ENCODE measurements at regions not wholly inside any gene's neighbourhood (a gene's known extent, or its start where the extent isn't known, plus 50 kb on each side); places are given as distances from the start of the nearest gene placed in this dataset.

DNA sequence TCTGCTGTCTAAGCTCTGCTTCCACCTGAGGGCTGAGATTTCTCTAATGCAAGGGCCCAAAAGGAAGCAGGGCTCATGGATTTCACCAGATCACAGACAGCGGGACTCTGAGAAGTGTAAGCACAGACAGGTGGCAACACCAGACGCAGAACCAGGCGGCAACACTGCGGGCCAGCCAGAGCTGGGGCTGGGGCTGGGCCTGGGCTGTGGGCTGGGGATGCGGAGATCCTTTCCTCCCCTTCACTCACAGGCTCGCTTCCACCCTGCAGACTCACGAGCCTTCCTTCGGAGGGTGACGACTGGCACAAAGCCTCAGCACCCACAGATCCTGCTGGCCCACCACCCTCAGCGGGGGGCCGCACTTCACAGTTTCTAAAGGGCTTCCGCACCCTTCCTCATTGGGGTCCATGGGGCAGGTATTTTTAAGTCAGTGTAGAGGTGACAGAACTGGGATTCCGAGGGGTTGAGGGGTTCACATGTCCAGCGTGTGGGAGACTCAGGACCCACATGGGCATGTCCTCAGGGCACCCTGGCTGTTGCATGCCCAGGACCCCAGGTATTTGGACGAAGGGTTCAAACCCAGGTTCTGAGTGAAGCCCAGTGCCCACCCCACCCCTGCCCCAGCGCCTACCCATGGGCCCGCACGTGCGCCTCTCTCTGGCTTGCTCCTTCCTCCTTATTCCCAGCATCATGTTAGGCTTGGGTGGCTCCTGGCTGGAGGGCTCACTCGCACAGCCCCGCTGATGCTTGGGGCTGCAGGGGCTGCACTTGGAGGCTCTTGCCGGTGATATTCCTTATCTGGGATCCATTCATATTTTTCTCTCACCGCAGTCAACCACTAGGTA, 137.3 kb upstream of the GPR12 start:
- no peaks in the 10 kb centered on the region for H3K4me1 Mint-ChIP-seq (ENCODE audit: low read depth, unreplicated experiment)
- H3K27me3 Mint-ChIP-seq (ENCODE audit: unreplicated experiment) = no peaks in the 10 kb centered on the region
- no peaks in the 10 kb centered on the region for H3K9me3 Mint-ChIP-seq (ENCODE audit: unreplicated experiment)
- TF ChIP-seq, protein P1, sequence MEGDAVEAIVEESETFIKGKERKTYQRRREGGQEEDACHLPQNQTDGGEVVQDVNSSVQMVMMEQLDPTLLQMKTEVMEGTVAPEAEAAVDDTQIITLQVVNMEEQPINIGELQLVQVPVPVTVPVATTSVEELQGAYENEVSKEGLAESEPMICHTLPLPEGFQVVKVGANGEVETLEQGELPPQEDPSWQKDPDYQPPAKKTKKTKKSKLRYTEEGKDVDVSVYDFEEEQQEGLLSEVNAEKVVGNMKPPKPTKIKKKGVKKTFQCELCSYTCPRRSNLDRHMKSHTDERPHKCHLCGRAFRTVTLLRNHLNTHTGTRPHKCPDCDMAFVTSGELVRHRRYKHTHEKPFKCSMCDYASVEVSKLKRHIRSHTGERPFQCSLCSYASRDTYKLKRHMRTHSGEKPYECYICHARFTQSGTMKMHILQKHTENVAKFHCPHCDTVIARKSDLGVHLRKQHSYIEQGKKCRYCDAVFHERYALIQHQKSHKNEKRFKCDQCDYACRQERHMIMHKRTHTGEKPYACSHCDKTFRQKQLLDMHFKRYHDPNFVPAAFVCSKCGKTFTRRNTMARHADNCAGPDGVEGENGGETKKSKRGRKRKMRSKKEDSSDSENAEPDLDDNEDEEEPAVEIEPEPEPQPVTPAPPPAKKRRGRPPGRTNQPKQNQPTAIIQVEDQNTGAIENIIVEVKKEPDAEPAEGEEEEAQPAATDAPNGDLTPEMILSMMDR (IDR thresholded peaks at IDR 0.05; ENCODE audit: partially characterized antibody, unreplicated experiment) = no peak
- DNase-seq = no peak
- no peak overlapping the region for H3K4me3 Mint-ChIP-seq (ENCODE audit: unreplicated experiment)
- peaks cover 5% of the 10 kb centered on the region for H3K36me3 Mint-ChIP-seq (ENCODE audit: unreplicated experiment)
- no peak overlapping the region for H3K27ac Mint-ChIP-seq (ENCODE audit: unreplicated experiment)

DNA sequence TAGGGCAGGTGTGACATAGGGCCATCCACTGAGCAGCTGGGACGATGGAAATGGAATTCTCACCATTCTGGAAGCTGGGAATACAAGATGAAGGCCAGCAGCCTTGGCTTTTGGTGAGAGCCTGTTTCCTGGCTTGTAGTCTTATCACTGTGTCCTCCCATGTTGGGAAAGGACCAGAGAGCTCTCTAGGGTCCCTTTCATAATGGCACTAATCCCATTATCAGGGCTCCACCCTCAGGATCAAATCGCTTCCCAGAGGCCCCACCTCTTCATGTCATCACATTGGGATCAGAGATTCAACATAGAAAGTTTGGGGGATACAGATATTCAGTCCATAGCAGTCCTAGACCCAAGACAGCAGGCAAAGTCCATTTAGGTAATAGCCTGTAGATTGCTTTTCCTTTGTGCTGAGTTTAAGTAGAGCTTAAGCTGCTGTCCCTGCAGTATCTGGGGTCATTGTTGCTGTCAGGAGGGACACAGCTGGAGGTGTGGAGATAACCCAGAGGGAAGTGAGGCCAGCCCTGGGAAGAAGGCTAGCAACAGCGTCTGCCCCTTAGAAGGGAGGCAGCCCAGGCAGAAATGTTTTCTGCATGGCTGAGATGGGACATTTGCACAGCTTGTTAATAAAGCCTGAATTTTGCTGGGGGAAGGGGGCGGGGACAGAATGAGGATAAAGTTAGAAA, 136.5 kb upstream of the GPR12 start:
- no peak overlapping the region for H3K4me3 Mint-ChIP-seq (ENCODE audit: unreplicated experiment)
- no peaks in the 10 kb centered on the region for H3K27me3 Mint-ChIP-seq (ENCODE audit: unreplicated experiment)
- H3K27ac Mint-ChIP-seq (ENCODE audit: unreplicated experiment) = no peak overlapping the region
- no peaks in the 10 kb centered on the region for H3K9me3 Mint-ChIP-seq (ENCODE audit: unreplicated experiment)
- no peak for DNase-seq
- TF ChIP-seq, protein P1 (IDR thresholded peaks at IDR 0.05; ENCODE audit: partially characterized antibody, unreplicated experiment) = no peak
- H3K36me3 Mint-ChIP-seq (ENCODE audit: unreplicated experiment) = peaks cover 5% of the 10 kb centered on the region
- H3K4me1 Mint-ChIP-seq (ENCODE audit: low read depth, unreplicated experiment) = no peaks in the 10 kb centered on the region

DNA sequence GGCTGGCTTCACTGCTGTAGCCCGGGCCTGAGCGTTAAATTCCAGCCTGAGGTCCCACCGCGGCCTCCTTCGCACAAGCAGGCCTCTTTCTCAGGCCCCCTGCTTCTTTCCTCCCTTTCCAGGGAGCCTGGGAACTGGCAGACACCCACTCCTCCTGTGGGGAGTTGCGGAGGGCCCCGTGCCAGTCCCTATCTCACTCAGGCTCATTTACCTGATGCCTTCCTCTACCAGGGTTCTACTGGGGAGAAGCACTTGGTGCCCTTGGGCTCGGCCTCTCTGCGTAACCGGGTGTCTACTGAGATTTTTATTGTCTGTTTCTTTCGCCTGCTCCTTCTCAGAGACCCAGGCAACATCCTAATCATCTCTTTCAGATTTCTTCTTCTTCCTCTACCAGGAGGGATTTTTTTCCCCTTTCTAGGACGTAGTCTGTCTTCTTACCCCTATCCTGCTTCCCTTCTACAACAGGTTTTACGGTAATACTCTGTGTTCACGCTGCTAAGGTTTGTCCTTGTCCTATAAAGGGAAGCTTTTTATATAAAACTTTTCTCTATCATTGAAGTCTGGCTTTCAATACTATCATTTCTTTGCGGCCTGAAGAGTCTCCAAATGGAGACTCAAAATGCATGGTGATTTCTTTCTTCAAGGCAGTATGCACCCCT, 135.4 kb upstream of the GPR12 start:
- TF ChIP-seq, protein P1 (IDR thresholded peaks at IDR 0.05; ENCODE audit: partially characterized antibody, unreplicated experiment) = no peak
- no peaks in the 10 kb centered on the region for H3K27me3 Mint-ChIP-seq (ENCODE audit: unreplicated experiment)
- H3K36me3 Mint-ChIP-seq (ENCODE audit: unreplicated experiment) = peaks cover 6% of the 10 kb centered on the region
- H3K27ac Mint-ChIP-seq (ENCODE audit: unreplicated experiment) = no peak overlapping the region
- H3K4me3 Mint-ChIP-seq (ENCODE audit: unreplicated experiment) = no peak overlapping the region
- H3K4me1 Mint-ChIP-seq (ENCODE audit: low read depth, unreplicated experiment) = no peaks in the 10 kb centered on the region
- DNase-seq = no peak
- no peaks in the 10 kb centered on the region for H3K9me3 Mint-ChIP-seq (ENCODE audit: unreplicated experiment)

DNA sequence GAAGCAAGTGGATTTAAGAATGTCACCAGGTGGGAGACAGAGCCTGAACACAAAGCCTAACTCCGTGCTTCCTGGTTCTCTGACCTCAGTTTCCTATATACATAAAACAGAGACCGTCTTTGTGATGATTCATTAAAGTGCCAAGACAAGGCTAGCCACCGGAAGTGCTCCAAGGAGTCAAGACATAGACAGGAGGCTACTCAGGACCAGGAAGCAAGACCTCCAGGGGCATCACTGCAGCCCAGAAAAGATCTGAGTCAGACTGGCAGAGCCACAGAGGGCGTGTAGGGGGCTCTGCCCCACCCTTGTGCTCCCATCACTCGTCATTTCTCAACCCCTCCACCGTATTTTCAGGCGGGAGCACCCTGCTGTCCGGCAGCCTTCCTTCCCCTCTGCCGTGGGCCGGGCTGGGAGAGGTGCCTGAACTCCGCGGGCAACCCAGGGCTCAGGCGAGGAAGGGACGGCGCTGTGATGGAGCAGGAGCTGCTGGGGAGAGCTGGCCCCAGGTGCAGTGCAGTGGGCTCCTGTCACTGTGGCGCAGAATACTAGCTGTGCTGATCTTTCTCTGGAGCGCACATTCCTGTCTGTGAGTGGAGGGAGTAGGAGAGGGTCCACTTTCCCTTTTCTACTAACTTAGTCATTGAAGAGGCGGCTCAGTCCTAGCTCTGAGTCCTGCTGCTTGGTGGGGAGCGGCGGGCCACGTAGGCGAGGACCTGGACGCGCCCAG, 134.7 kb upstream of the GPR12 start:
- Mint-ChIP-seq H3K27me3 (ENCODE audit: unreplicated experiment) (no peaks in the 10 kb centered on the region), H3K4me3 (ENCODE audit: unreplicated experiment) (no peak overlapping the region), H3K4me1 (ENCODE audit: low read depth, unreplicated experiment) (no peaks in the 10 kb centered on the region), H3K36me3 (ENCODE audit: unreplicated experiment) (peaks cover 4% of the 10 kb centered on the region), H3K9me3 (ENCODE audit: unreplicated experiment) (no peaks in the 10 kb centered on the region), H3K27ac (ENCODE audit: unreplicated experiment) (no peak overlapping the region)
- TF ChIP-seq, protein P1 (IDR thresholded peaks at IDR 0.05; ENCODE audit: partially characterized antibody, unreplicated experiment) = no peak
- DNase-seq = no peak
